ENCODE measurements at regions not wholly inside any gene's neighbourhood (a gene's known extent, or its start where the extent isn't known, plus 50 kb on each side); places are given as distances from the start of the nearest gene placed in this dataset.

GRCh38 chr2:128809880-128810279 lies 491.2 kb upstream of the HS6ST1 start:
- intact Hi-C loops (cut with DNase I) = no loop called here
- H3K4me3 ChIP-seq = no peak overlapping the region
- H3K9me3 ChIP-seq = no peaks in the 10 kb centered on the region
- H3K4me1 ChIP-seq = no peaks in the 10 kb centered on the region
- no peak for TF ChIP-seq CTCF (IDR thresholded peaks at IDR 0.05)
- no peaks in the 10 kb centered on the region for H3K27me3 ChIP-seq
- DNase-seq (ENCODE audit: low spot score in 2 of 2) = no peak
- H3K27ac ChIP-seq = no peak overlapping the region
- H3K36me3 ChIP-seq = no peaks in the 10 kb centered on the region

- Histone ChIP-seq H3K4me3 (no peak overlapping the region), H3K36me3 (no peaks in the 10 kb centered on the region), H3K4me1 (no peaks in the 10 kb centered on the region), H3K27ac (no peak overlapping the region), H3K9me3 (no peaks in the 10 kb centered on the region), H3K27me3 (no peaks in the 10 kb centered on the region)
- no peak for TF ChIP-seq CTCF (IDR thresholded peaks at IDR 0.05)
- intact Hi-C loops (cut with DNase I) = no loop called here
- no peak for DNase-seq (ENCODE audit: low spot score in 2 of 2)
Measured at GRCh38 chr2:128812183-128812940, 493.7 kb upstream of the HS6ST1 start.

GRCh38 chr2:128813352-128814034 lies 494.8 kb upstream of the HS6ST1 start:
- DNase-seq (ENCODE audit: low spot score in 2 of 2) = no peak
- H3K27ac ChIP-seq = no peak overlapping the region
- no peaks in the 10 kb centered on the region for H3K36me3 ChIP-seq
- H3K27me3 ChIP-seq = no peaks in the 10 kb centered on the region
- H3K4me1 ChIP-seq = no peaks in the 10 kb centered on the region
- intact Hi-C loops (cut with DNase I) = no loop called here
- H3K4me3 ChIP-seq = no peak overlapping the region
- no peak for TF ChIP-seq CTCF (IDR thresholded peaks at IDR 0.05)
- H3K9me3 ChIP-seq = no peaks in the 10 kb centered on the region

- Histone ChIP-seq H3K4me1 (no peaks in the 10 kb centered on the region), H3K27me3 (no peaks in the 10 kb centered on the region), H3K27ac (no peak overlapping the region), H3K4me3 (no peak overlapping the region), H3K9me3 (no peaks in the 10 kb centered on the region), H3K36me3 (no peaks in the 10 kb centered on the region)
- no peak for DNase-seq (ENCODE audit: low spot score in 2 of 2)
- intact Hi-C loops (cut with DNase I) = no loop called here
- TF ChIP-seq CTCF (IDR thresholded peaks at IDR 0.05) = no peak
Measured at GRCh38 chr2:128815248-128815647, 496.6 kb upstream of the HS6ST1 start.

GRCh38 chr2:128817171-128817570 lies 498.5 kb upstream of the HS6ST1 start:
- no peak overlapping the region for H3K4me3 ChIP-seq
- no peaks in the 10 kb centered on the region for H3K4me1 ChIP-seq
- DNase-seq (ENCODE audit: low spot score in 2 of 2) = no peak
- H3K9me3 ChIP-seq = no peaks in the 10 kb centered on the region
- no peaks in the 10 kb centered on the region for H3K27me3 ChIP-seq
- H3K27ac ChIP-seq = no peak overlapping the region
- TF ChIP-seq CTCF (IDR thresholded peaks at IDR 0.05) = no peak
- H3K36me3 ChIP-seq = no peaks in the 10 kb centered on the region
- intact Hi-C loops (cut with DNase I) = no loop called here
